HG03469 (cell line): ENCODE measurements at regions not wholly inside any gene's neighbourhood (a gene's known extent, or its start where the extent isn't known, plus 50 kb on each side); places are given as distances from the start of the nearest gene placed in this dataset.

Experiments
- ATAC-seq: cut with Tn5 transposase; IDR thresholded peaks from one replicate; pipeline ENCODE4 v1.9.1; 2021; ENCODE audit warnings: mild to moderate bottlenecking, moderate library complexity, moderate number of reproducible peaks; ENCODE audit not compliant: unreplicated experiment

- no peak for ATAC-seq
Observed at GRCh38 chr6:40645043-40645442, 57.9 kb upstream of the LRFN2 start.

GRCh38 chr6:40642837-40643236 is 55.7 kb upstream of the LRFN2 start:
- no peak for ATAC-seq

DNA sequence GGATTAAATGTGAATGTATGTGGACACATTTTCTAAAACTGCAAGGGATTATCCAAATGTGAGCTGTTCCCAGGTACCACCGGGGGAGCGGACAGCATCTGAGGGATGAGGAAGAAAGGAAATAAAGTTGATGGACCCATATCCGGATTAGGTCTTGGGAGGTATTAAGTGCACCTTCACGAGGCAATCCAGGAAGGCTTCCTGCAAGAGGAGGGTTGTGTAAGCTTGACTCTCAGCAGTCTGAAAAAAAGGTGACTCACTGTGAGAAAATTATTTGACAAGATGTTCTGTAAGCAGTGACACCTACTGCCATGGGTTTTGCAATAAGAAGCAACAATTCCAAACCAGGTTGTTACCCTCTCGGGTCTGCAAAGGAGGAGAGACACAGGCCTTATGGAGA is 55.0 kb upstream of the LRFN2 start:
- ATAC-seq: no peak

- no peak for ATAC-seq
Observed at GRCh38 chr6:40640599-40641227, 53.5 kb upstream of the LRFN2 start.
